ENCODE measurements at regions not wholly inside any gene's neighbourhood (a gene's known extent, or its start where the extent isn't known, plus 50 kb on each side); places are given as distances from the start of the nearest gene placed in this dataset.

- H3K27ac Mint-ChIP-seq = no peak overlapping the region
- H3K9me3 Mint-ChIP-seq = no peaks in the 10 kb centered on the region; a peak in 1 of 5 replicates
- H2BK15ac ChIP-seq (ENCODE audit: low read depth, low read length) = no peak overlapping the region
- H4K91ac ChIP-seq (ENCODE audit: insufficient read length, low read depth, low read length) = no peak overlapping the region
- no peak overlapping the region for H3K4ac ChIP-seq (ENCODE audit: low read depth, low read length)
- H3K27ac ChIP-seq (ENCODE audit: insufficient read length, low read depth, low read length) = no peak overlapping the region
- H3K4me3 Mint-ChIP-seq = no peak overlapping the region
- peaks cover 2% of the 10 kb centered on the region in 2 experiments; a peak in 3 of 4 replicates for H3K4me1 Mint-ChIP-seq
- H3K27me3 Mint-ChIP-seq (ENCODE audit: low read depth) = no peaks in the 10 kb centered on the region
- H3K14ac ChIP-seq (ENCODE audit: insufficient read depth, low read length) = no peak overlapping the region
- no peaks in the 10 kb centered on the region for H3K9me3 ChIP-seq (ENCODE audit: control insufficient read depth, low read depth, low read length)
- H3K18ac ChIP-seq (ENCODE audit: insufficient read length, low read depth, low read length) = no peak overlapping the region
- H3K4me1 ChIP-seq (ENCODE audit: insufficient read depth, low read length) = no peaks in the 10 kb centered on the region
- no peak overlapping the region for H4K5ac ChIP-seq (ENCODE audit: insufficient read length, low read depth, low read length)
- H3K23ac ChIP-seq (ENCODE audit: insufficient read length, low read depth, low read length) = no peak overlapping the region
- H4K20me1 ChIP-seq (ENCODE audit: control insufficient read depth, insufficient read depth, insufficient read length) = no peaks in the 10 kb centered on the region
- no peak overlapping the region for H2BK5ac ChIP-seq (ENCODE audit: insufficient read length, low read length)
- H2AFZ ChIP-seq (ENCODE audit: low read length) = no peak overlapping the region
- no peak overlapping the region for H2BK20ac ChIP-seq (ENCODE audit: low read depth, low read length, poor library complexity, severe bottlenecking)
- H3K4me2 ChIP-seq (ENCODE audit: insufficient read depth, insufficient read length, low read length) = no peak overlapping the region
- no peak overlapping the region for H3K9ac ChIP-seq (ENCODE audit: extremely low read depth, insufficient read length, low read length)
- no peaks in the 10 kb centered on the region for H3K36me3 Mint-ChIP-seq (ENCODE audit: insufficient read depth in 1 of 3, low read depth in 3 of 3)
- no peak overlapping the region for H2AK5ac ChIP-seq (ENCODE audit: insufficient read length, low read length)
- no peak overlapping the region for H3T11ph ChIP-seq (ENCODE audit: low read length)
- H3K79me2 ChIP-seq (ENCODE audit: insufficient read depth, low read length) = no peaks in the 10 kb centered on the region
- no peak overlapping the region for H2BK120ac ChIP-seq (ENCODE audit: low read depth, low read length, poor library complexity, severe bottlenecking)
- H2BK12ac ChIP-seq (ENCODE audit: insufficient read length, low read depth, low read length) = no peak overlapping the region
- no peaks in the 10 kb centered on the region for H3K27me3 ChIP-seq (ENCODE audit: insufficient read depth, low read length)
- no peak overlapping the region for H3K56ac ChIP-seq (ENCODE audit: insufficient read length, low read depth, low read length)
- TF ChIP-seq, protein P1, sequence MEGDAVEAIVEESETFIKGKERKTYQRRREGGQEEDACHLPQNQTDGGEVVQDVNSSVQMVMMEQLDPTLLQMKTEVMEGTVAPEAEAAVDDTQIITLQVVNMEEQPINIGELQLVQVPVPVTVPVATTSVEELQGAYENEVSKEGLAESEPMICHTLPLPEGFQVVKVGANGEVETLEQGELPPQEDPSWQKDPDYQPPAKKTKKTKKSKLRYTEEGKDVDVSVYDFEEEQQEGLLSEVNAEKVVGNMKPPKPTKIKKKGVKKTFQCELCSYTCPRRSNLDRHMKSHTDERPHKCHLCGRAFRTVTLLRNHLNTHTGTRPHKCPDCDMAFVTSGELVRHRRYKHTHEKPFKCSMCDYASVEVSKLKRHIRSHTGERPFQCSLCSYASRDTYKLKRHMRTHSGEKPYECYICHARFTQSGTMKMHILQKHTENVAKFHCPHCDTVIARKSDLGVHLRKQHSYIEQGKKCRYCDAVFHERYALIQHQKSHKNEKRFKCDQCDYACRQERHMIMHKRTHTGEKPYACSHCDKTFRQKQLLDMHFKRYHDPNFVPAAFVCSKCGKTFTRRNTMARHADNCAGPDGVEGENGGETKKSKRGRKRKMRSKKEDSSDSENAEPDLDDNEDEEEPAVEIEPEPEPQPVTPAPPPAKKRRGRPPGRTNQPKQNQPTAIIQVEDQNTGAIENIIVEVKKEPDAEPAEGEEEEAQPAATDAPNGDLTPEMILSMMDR (conservative IDR thresholded peaks at IDR 0.05) = no peak
- no peaks in the 10 kb centered on the region for H3K79me1 ChIP-seq (ENCODE audit: insufficient read depth, low read depth, low read length, poor library complexity, severe bottlenecking)
- no peaks in the 10 kb centered on the region for H3K23me2 ChIP-seq (ENCODE audit: insufficient read length, low read depth, low read length, poor library complexity, severe bottlenecking)
- H4K8ac ChIP-seq (replicated peaks; ENCODE audit: insufficient read length, low read depth, low read length) = no peak overlapping the region
- no peak for DNase-seq
These were observed 159.2 kb downstream of the SOX11 start for GRCh38 chr2:5851410-5851809.

Data from H9 (cell line).